ENCODE measurements at regions not wholly inside any gene's neighbourhood (a gene's known extent, or its start where the extent isn't known, plus 50 kb on each side); places are given as distances from the start of the nearest gene placed in this dataset.

GRCh38 chr3:181488536-181488935 is 223.2 kb upstream of the SOX2 start:
- no CpG with 5 or more reads among the region's 3 CpGs for WGBS, 2 donors (ENCODE audit: extremely low coverage in 2 of 2, insufficient read length in 2 of 2, insufficient replicate concordance in 1 of 2)
- no peak overlapping the region for H3K23ac ChIP-seq (ENCODE audit: low read depth, low read length, poor library complexity)
- H4K91ac ChIP-seq (ENCODE audit: low read depth, low read length, poor library complexity): no peak overlapping the region
- H3K4ac ChIP-seq (ENCODE audit: low read length): no peak overlapping the region
- no peak overlapping the region for H2BK120ac ChIP-seq (ENCODE audit: low read depth, low read length)
- H2BK5ac ChIP-seq (ENCODE audit: low read length): no peak overlapping the region
- H3K9ac ChIP-seq (ENCODE audit: low read depth, low read length, poor library complexity): no peak overlapping the region
- H3K14ac ChIP-seq (ENCODE audit: low read length): no peak overlapping the region
- no peaks in the 10 kb centered on the region for H3K79me1 ChIP-seq (ENCODE audit: low read depth, low read length)
- no peak overlapping the region for H3K18ac ChIP-seq (ENCODE audit: low read length)
- H3K4me2 ChIP-seq (ENCODE audit: insufficient read depth, low read length, poor library complexity, severe bottlenecking): no peak overlapping the region
- H3K27me3 ChIP-seq (ENCODE audit: control insufficient read depth in 3 of 3, insufficient read depth in 3 of 3, low read depth in 1 of 3, low read length in 3 of 3): no peaks in the 10 kb centered on the region
- no peak overlapping the region for H4K8ac ChIP-seq (ENCODE audit: low read depth, low read length)
- no peaks in the 10 kb centered on the region for H3K9me3 ChIP-seq (replicated peaks in 1 of 2; ENCODE audit: control insufficient read depth in 2 of 2, insufficient read depth in 1 of 2, low read depth in 1 of 2, low read length in 2 of 2)
- DNase-seq (ENCODE audit: low spot score): no peak
- no peak overlapping the region for H2BK12ac ChIP-seq (ENCODE audit: low read length)
- no peak overlapping the region for H2AFZ ChIP-seq (ENCODE audit: low read length)
- H3K27ac ChIP-seq (replicated peaks; ENCODE audit: low read length): no peak overlapping the region
- no peak overlapping the region for H2BK15ac ChIP-seq (ENCODE audit: low read length)
- H3K4me1 ChIP-seq (ENCODE audit: control insufficient read depth in 2 of 2, insufficient read depth in 1 of 2, low read depth in 1 of 2, low read length in 2 of 2): peaks cover under 1 to 4% of the 10 kb centered on the region in 2 donors
- no peak overlapping the region for H3K4me3 ChIP-seq (ENCODE audit: low read length in 2 of 2)
- no peaks in the 10 kb centered on the region for H3K36me3 ChIP-seq (replicated peaks in 1 of 2; ENCODE audit: control insufficient read depth in 2 of 2, insufficient read depth in 2 of 2, low read length in 2 of 2)
- no peak overlapping the region for H2AK5ac ChIP-seq (ENCODE audit: low read depth, low read length)

DNA sequence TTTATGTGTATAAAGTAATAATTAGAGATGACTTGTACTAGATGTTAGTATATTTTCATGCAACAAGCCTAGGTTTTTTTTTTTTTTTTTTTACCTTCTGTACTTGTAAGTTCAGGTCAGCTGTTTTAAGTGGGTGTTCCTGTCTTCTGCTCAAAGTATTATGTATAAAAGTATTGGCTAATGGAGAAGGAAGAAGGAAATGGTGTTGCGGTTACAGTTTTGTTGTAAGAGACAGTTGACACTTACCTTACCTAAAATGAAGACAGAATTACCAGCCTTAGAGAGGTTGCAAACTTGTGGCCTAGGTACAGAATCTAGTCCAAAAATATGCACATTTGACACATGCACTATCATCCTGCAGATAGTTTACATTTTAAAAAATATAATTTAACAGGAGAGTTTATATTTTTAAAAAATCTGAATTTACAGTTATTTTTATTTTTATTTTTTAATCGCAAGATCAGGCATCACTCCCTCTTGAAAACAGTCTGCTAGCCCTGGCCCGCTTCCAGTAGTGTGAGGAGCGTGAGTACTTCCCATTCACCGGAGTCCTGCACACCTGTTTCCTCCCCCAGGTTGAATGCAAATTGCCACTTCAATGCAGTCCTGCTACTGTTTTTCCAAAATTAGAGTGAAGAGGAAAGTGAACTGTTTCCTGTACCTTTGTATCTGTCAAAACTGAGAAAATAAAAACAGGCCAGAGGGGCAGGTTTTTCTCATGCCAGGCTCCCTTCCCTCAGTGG is 224.3 kb upstream of the SOX2 start:
- WGBS, 2 donors (ENCODE audit: extremely low coverage in 2 of 2, insufficient read length in 2 of 2, insufficient replicate concordance in 1 of 2): no CpG with 5 or more reads among the region's 5 CpGs
- H3K4me2 ChIP-seq (ENCODE audit: insufficient read depth, low read length, poor library complexity, severe bottlenecking): no peak overlapping the region
- no peak overlapping the region for H2BK15ac ChIP-seq (ENCODE audit: low read length)
- no peaks in the 10 kb centered on the region for H3K27me3 ChIP-seq (ENCODE audit: control insufficient read depth in 3 of 3, insufficient read depth in 3 of 3, low read depth in 1 of 3, low read length in 3 of 3)
- no peaks in the 10 kb centered on the region for H3K79me1 ChIP-seq (ENCODE audit: low read depth, low read length)
- no peak overlapping the region for H4K91ac ChIP-seq (ENCODE audit: low read depth, low read length, poor library complexity)
- no peak overlapping the region for H2BK12ac ChIP-seq (ENCODE audit: low read length)
- no peak overlapping the region for H2BK120ac ChIP-seq (ENCODE audit: low read depth, low read length)
- H2AK5ac ChIP-seq (ENCODE audit: low read depth, low read length): no peak overlapping the region
- H2BK5ac ChIP-seq (ENCODE audit: low read length): no peak overlapping the region
- no peaks in the 10 kb centered on the region for H3K36me3 ChIP-seq (replicated peaks in 1 of 2; ENCODE audit: control insufficient read depth in 2 of 2, insufficient read depth in 2 of 2, low read length in 2 of 2)
- no peak overlapping the region for H3K23ac ChIP-seq (ENCODE audit: low read depth, low read length, poor library complexity)
- no peaks in the 10 kb centered on the region for H3K4me1 ChIP-seq (ENCODE audit: control insufficient read depth in 2 of 2, insufficient read depth in 1 of 2, low read depth in 1 of 2, low read length in 2 of 2)
- no peak for DNase-seq (ENCODE audit: low spot score)
- H3K4me3 ChIP-seq (ENCODE audit: low read length in 2 of 2): no peak overlapping the region
- no peak overlapping the region for H3K18ac ChIP-seq (ENCODE audit: low read length)
- H3K14ac ChIP-seq (ENCODE audit: low read length): no peak overlapping the region
- H2AFZ ChIP-seq (ENCODE audit: low read length): no peak overlapping the region
- no peaks in the 10 kb centered on the region for H3K9me3 ChIP-seq (replicated peaks in 1 of 2; ENCODE audit: control insufficient read depth in 2 of 2, insufficient read depth in 1 of 2, low read depth in 1 of 2, low read length in 2 of 2)
- no peak overlapping the region for H4K8ac ChIP-seq (ENCODE audit: low read depth, low read length)
- H3K27ac ChIP-seq (replicated peaks; ENCODE audit: low read length): no peak overlapping the region
- H3K9ac ChIP-seq (ENCODE audit: low read depth, low read length, poor library complexity): no peak overlapping the region
- H3K4ac ChIP-seq (ENCODE audit: low read length): no peak overlapping the region

DNA sequence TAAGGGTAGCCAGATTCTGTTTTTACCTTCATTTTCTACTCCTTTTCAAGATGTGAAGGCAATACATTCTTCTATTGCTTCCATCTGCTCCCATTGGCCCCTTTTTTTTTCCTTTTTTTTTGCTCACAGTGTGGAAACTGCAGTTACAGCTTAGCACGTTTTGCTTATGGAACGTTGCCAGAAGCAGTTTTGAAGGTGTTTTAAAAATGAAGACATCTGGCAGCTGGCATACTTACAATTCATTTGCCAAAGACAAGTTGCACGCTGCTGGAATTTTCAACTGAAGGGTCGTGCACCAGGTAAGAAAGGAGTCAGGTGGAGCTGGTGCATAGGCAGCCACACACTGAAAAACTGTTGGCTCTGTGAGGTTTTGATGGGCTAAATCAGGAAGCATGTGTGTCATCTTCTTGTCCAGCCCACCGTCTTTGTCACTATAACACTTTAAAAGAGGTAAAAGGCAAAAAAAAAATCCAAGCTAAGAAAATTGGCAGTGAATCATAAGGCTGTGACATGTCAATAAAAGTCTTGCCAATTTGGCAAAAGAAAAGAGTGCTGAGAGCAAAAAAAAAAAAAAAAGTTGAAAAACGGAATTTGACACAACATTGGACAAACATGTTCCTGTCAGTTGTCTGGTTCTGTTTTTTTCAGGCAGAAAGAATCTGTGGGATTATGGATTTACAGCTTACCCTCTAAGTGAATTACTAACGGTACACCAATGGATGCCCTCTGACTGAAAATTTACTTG is 225.4 kb upstream of the SOX2 start:
- H3K23ac ChIP-seq (ENCODE audit: low read depth, low read length, poor library complexity): no peak overlapping the region
- no peak overlapping the region for H2BK120ac ChIP-seq (ENCODE audit: low read depth, low read length)
- no peak overlapping the region for H2BK15ac ChIP-seq (ENCODE audit: low read length)
- no peak for DNase-seq (ENCODE audit: low spot score)
- no peak overlapping the region for H3K4me3 ChIP-seq (ENCODE audit: low read length in 2 of 2)
- H2AFZ ChIP-seq (ENCODE audit: low read length): no peak overlapping the region
- no peak overlapping the region for H3K14ac ChIP-seq (ENCODE audit: low read length)
- no peaks in the 10 kb centered on the region for H3K36me3 ChIP-seq (replicated peaks in 1 of 2; ENCODE audit: control insufficient read depth in 2 of 2, insufficient read depth in 2 of 2, low read length in 2 of 2)
- no peaks in the 10 kb centered on the region for H3K4me1 ChIP-seq (ENCODE audit: control insufficient read depth in 2 of 2, insufficient read depth in 1 of 2, low read depth in 1 of 2, low read length in 2 of 2)
- no peak overlapping the region for H3K18ac ChIP-seq (ENCODE audit: low read length)
- H2AK5ac ChIP-seq (ENCODE audit: low read depth, low read length): no peak overlapping the region
- H3K4ac ChIP-seq (ENCODE audit: low read length): no peak overlapping the region
- no peaks in the 10 kb centered on the region for H3K27me3 ChIP-seq (ENCODE audit: control insufficient read depth in 3 of 3, insufficient read depth in 3 of 3, low read depth in 1 of 3, low read length in 3 of 3)
- H4K91ac ChIP-seq (ENCODE audit: low read depth, low read length, poor library complexity): no peak overlapping the region
- H2BK12ac ChIP-seq (ENCODE audit: low read length): no peak overlapping the region
- no peak overlapping the region for H3K4me2 ChIP-seq (ENCODE audit: insufficient read depth, low read length, poor library complexity, severe bottlenecking)
- H3K9ac ChIP-seq (ENCODE audit: low read depth, low read length, poor library complexity): no peak overlapping the region
- WGBS, 2 donors (ENCODE audit: extremely low coverage in 2 of 2, insufficient read length in 2 of 2, insufficient replicate concordance in 1 of 2): no CpG with 5 or more reads among the region's 7 CpGs
- no peaks in the 10 kb centered on the region for H3K79me1 ChIP-seq (ENCODE audit: low read depth, low read length)
- H2BK5ac ChIP-seq (ENCODE audit: low read length): no peak overlapping the region
- H3K9me3 ChIP-seq (replicated peaks in 1 of 2; ENCODE audit: control insufficient read depth in 2 of 2, insufficient read depth in 1 of 2, low read depth in 1 of 2, low read length in 2 of 2): no peaks in the 10 kb centered on the region
- H3K27ac ChIP-seq (replicated peaks; ENCODE audit: low read length): no peak overlapping the region
- no peak overlapping the region for H4K8ac ChIP-seq (ENCODE audit: low read depth, low read length)

- Histone ChIP-seq H2BK12ac (ENCODE audit: low read length) (no peak overlapping the region), H3K9ac (ENCODE audit: low read depth, low read length, poor library complexity) (no peak overlapping the region), H3K9me3 (replicated peaks in 1 of 2; ENCODE audit: control insufficient read depth in 2 of 2, insufficient read depth in 1 of 2, low read depth in 1 of 2, low read length in 2 of 2) (no peaks in the 10 kb centered on the region), H3K27me3 (ENCODE audit: control insufficient read depth in 3 of 3, insufficient read depth in 3 of 3, low read depth in 1 of 3, low read length in 3 of 3) (no peaks in the 10 kb centered on the region), H3K4ac (ENCODE audit: low read length) (no peak overlapping the region), H3K36me3 (replicated peaks in 1 of 2; ENCODE audit: control insufficient read depth in 2 of 2, insufficient read depth in 2 of 2, low read length in 2 of 2) (no peaks in the 10 kb centered on the region), H3K27ac (replicated peaks; ENCODE audit: low read length) (no peak overlapping the region), H3K14ac (ENCODE audit: low read length) (no peak overlapping the region), H4K91ac (ENCODE audit: low read depth, low read length, poor library complexity) (no peak overlapping the region), H2BK15ac (ENCODE audit: low read length) (no peak overlapping the region), H2AFZ (ENCODE audit: low read length) (no peak overlapping the region), H3K79me1 (ENCODE audit: low read depth, low read length) (no peaks in the 10 kb centered on the region), H3K23ac (ENCODE audit: low read depth, low read length, poor library complexity) (no peak overlapping the region), H3K4me3 (ENCODE audit: low read length in 2 of 2) (no peak overlapping the region), H2BK5ac (ENCODE audit: low read length) (no peak overlapping the region), H4K8ac (ENCODE audit: low read depth, low read length) (no peak overlapping the region), H3K4me2 (ENCODE audit: insufficient read depth, low read length, poor library complexity, severe bottlenecking) (no peak overlapping the region), H3K4me1 (ENCODE audit: control insufficient read depth in 2 of 2, insufficient read depth in 1 of 2, low read depth in 1 of 2, low read length in 2 of 2) (no peaks in the 10 kb centered on the region), H2AK5ac (ENCODE audit: low read depth, low read length) (no peak overlapping the region), H3K18ac (ENCODE audit: low read length) (no peak overlapping the region), H2BK120ac (ENCODE audit: low read depth, low read length) (no peak overlapping the region)
- DNase-seq (ENCODE audit: low spot score): no peak
- WGBS, 2 donors (ENCODE audit: extremely low coverage in 2 of 2, insufficient read length in 2 of 2, insufficient replicate concordance in 1 of 2): no CpG with 5 or more reads among the region's 1 CpG
Measured at GRCh38 chr3:181484026-181484425, 227.7 kb upstream of the SOX2 start.
